GM23248 (cell line): ENCODE measurements at regions not wholly inside any gene's neighbourhood (a gene's known extent, or its start where the extent isn't known, plus 50 kb on each side); places are given as distances from the start of the nearest gene placed in this dataset.

Experiments
- EZH2 ChIP-seq: fragments of 200-600 bp; sonication (generic); IDR thresholded peaks from 2 replicates; pipeline ENCODE4 v1.6.1; 2018; ENCODE audit warnings: antibody characterized with exemption, mild to moderate bottlenecking; ENCODE audit not compliant: insufficient read depth, poor library complexity, severe bottlenecking
- EZH2phosphoT487 ChIP-seq: fragments of 200-600 bp; sonication (generic); IDR thresholded peaks from 2 replicates; pipeline ENCODE4 v1.6.1; 2018; ENCODE audit warnings: antibody characterized with exemption, moderate library complexity, mild to moderate bottlenecking, low read depth; ENCODE audit not compliant: insufficient read depth

- TF ChIP-seq EZH2phosphoT487 (no peak), EZH2 (no peak)
Observed at GRCh38 chr11:90874281-90874680, 651.4 kb upstream of the CHORDC1 start.
